Chondrocyte (in vitro differentiated cells): ENCODE measurements at regions not wholly inside any gene's neighbourhood (a gene's known extent, or its start where the extent isn't known, plus 50 kb on each side); places are given as distances from the start of the nearest gene placed in this dataset.
"Not testable (repeated sequence)": the region's sequence is repeated elsewhere in the genome, so short reads cannot be mapped to it uniquely, and the experiment has no call there.

ENCODE experiments used
- DNase-seq: peaks from one replicate; pipeline ENCODE4 v3.0.0; 2021; ENCODE audit warnings: mixed read lengths, low spot score
- H3K27ac Mint-ChIP-seq: one replicate; pipeline ENCODE4 v1.8.0; 2021; ENCODE audit warnings: mild to moderate bottlenecking, moderate library complexity, mixed read lengths; ENCODE audit not compliant: unreplicated experiment
- H3K27me3 Mint-ChIP-seq: 2 replicates; pipeline ENCODE4 v1.8.0; 2021; ENCODE audit warnings: low read depth, mixed read lengths
- H3K36me3 Mint-ChIP-seq: 2 replicates; pipeline ENCODE4 v1.8.0; 2021; ENCODE audit warnings: low read depth, mixed read lengths
- H3K4me1 Mint-ChIP-seq: 2 replicates; pipeline ENCODE4 v1.8.0; 2021; ENCODE audit warnings: low read depth, mild to moderate bottlenecking, mixed read lengths
- H3K4me3 Mint-ChIP-seq: one replicate; pipeline ENCODE4 v1.8.0; 2021; ENCODE audit warnings: mild to moderate bottlenecking, moderate library complexity, mixed read lengths; ENCODE audit not compliant: unreplicated experiment
- H3K9me3 Mint-ChIP-seq: 2 replicates; pipeline ENCODE4 v1.8.0; 2021; ENCODE audit warnings: low read depth, mixed read lengths
- CTCF ChIP-seq: fragments of 200-600 bp; sonication (generic); IDR thresholded peaks from 2 replicates; pipeline ENCODE4 v1.5.0; 2021; ENCODE audit warnings: antibody characterized with exemption, mild to moderate bottlenecking, moderate library complexity

- DNase-seq, result no peak
- TF ChIP-seq CTCF, result no peak
- H3K4me3 Mint-ChIP-seq, result no peak overlapping the region
- H3K4me1 Mint-ChIP-seq, result peaks cover 25% of the 10 kb centered on the region
- H3K9me3 Mint-ChIP-seq, result no peaks in the 10 kb centered on the region
- H3K27ac Mint-ChIP-seq, result no peak overlapping the region
- H3K36me3 Mint-ChIP-seq, result no peaks in the 10 kb centered on the region
- no peaks in the 10 kb centered on the region for H3K27me3 Mint-ChIP-seq
Observed at GRCh38 chr7:142439739-142440138, 181.9 kb upstream of the PRSS58 start.

- no peak for TF ChIP-seq CTCF
- no peaks in the 10 kb centered on the region for H3K9me3 Mint-ChIP-seq
- no peaks in the 10 kb centered on the region for H3K36me3 Mint-ChIP-seq
- no peak overlapping the region for H3K27ac Mint-ChIP-seq
- no peaks in the 10 kb centered on the region for H3K27me3 Mint-ChIP-seq
- H3K4me3 Mint-ChIP-seq, result no peak overlapping the region
- H3K4me1 Mint-ChIP-seq, result peaks cover 25% of the 10 kb centered on the region
- no peak for DNase-seq
Observed at GRCh38 chr7:142438923-142439515, 181.2 kb upstream of the PRSS58 start.

- no peaks in the 10 kb centered on the region for H3K9me3 Mint-ChIP-seq
- DNase-seq, result no peak
- H3K36me3 Mint-ChIP-seq, result no peaks in the 10 kb centered on the region
- no peak overlapping the region for H3K4me3 Mint-ChIP-seq
- H3K27me3 Mint-ChIP-seq, result no peaks in the 10 kb centered on the region
- no peak overlapping the region for H3K27ac Mint-ChIP-seq
- peak; percentile 75 for TF ChIP-seq CTCF
- peaks cover 25% of the 10 kb centered on the region for H3K4me1 Mint-ChIP-seq
Observed at GRCh38 chr7:142438235-142438922, 180.5 kb upstream of the PRSS58 start.

- Mint-ChIP-seq H3K27ac (no peak overlapping the region), H3K27me3 (no peaks in the 10 kb centered on the region), H3K4me1 (peaks cover 25% of the 10 kb centered on the region), H3K9me3 (no peaks in the 10 kb centered on the region), H3K4me3 (no peak overlapping the region), H3K36me3 (no peaks in the 10 kb centered on the region)
- DNase-seq, result no peak
- no peak for TF ChIP-seq CTCF
Observed at GRCh38 chr7:142437741-142438140, 179.9 kb upstream of the PRSS58 start.

- Mint-ChIP-seq H3K27me3 (no peaks in the 10 kb centered on the region), H3K4me3 (no peak overlapping the region), H3K36me3 (no peaks in the 10 kb centered on the region), H3K27ac (no peak overlapping the region), H3K4me1 (peaks cover 28% of the 10 kb centered on the region), H3K9me3 (no peaks in the 10 kb centered on the region)
- no peak for DNase-seq
- TF ChIP-seq CTCF, result no peak
Observed at GRCh38 chr7:142436601-142437000, 178.7 kb upstream of the PRSS58 start.

GRCh38 chr7:142435606-142436005, 177.7 kb upstream of the PRSS58 start:
- not testable (repeated sequence) for H3K27me3 Mint-ChIP-seq, H3K27ac Mint-ChIP-seq, H3K36me3 Mint-ChIP-seq, H3K9me3 Mint-ChIP-seq, H3K4me3 Mint-ChIP-seq, DNase-seq
- peaks cover 25% of the 10 kb centered on the region for H3K4me1 Mint-ChIP-seq
